Right atrium auricular region (tissue), 2 donors: ENCODE measurements at regions not wholly inside any gene's neighbourhood (a gene's known extent, or its start where the extent isn't known, plus 50 kb on each side); places are given as distances from the start of the nearest gene placed in this dataset.

Experiments used
- DNase-seq: peaks from one replicate; pipeline ENCODE4 v3.0.0-alpha.2; 2019; ENCODE audit warnings: low spot score
- H3K27ac ChIP-seq, 2 donors: fragments of 200-600 bp; sonication (generic); 1 replicate in 1 of 2; 2 replicates in 1 of 2; pipeline ENCODE4 v1.5.1; 2016 to 2019
- H3K27me3 ChIP-seq, 2 donors: fragments of 200-600 bp; sonication (generic); one replicate each; pipeline versions ENCODE4 v1.5.1 to v1.6.0; 2017 to 2019
- H3K36me3 ChIP-seq: fragments of 200-600 bp; sonication (generic); one replicate; pipeline ENCODE4 v1.5.1; 2016
- H3K4me1 ChIP-seq, 2 donors: fragments of 200-600 bp; sonication (generic); one replicate each; pipeline versions ENCODE4 v1.5.1 to v1.6.0; 2017 to 2019
- H3K4me3 ChIP-seq, 2 donors: fragments of 200-600 bp; sonication (generic); 1 replicate in 1 of 2; 2 replicates in 1 of 2; pipeline ENCODE4 v1.5.1; 2017 to 2019; ENCODE audit warnings: mild to moderate bottlenecking in 1 of 2, moderate library complexity in 1 of 2
- H3K9me3 ChIP-seq, 2 donors: fragments of 200-600 bp; sonication (generic); one replicate each; pipeline ENCODE4 v1.5.1; 2019
- CTCF ChIP-seq, 2 donors: fragments of 200-600 bp; sonication (generic); IDR thresholded peaks; one replicate each; pipeline ENCODE4 v1.5.1; 2019; ENCODE audit warnings: antibody characterized with exemption in 2 of 2

- no peak for TF ChIP-seq CTCF (IDR thresholded peaks at IDR 0.05)
- no peaks in the 10 kb centered on the region for H3K9me3 ChIP-seq
- DNase-seq = no peak
- no peak overlapping the region for H3K4me3 ChIP-seq
- no peak overlapping the region for H3K27ac ChIP-seq
- H3K36me3 ChIP-seq = no peaks in the 10 kb centered on the region
- H3K4me1 ChIP-seq = no peaks in the 10 kb centered on the region
- H3K27me3 ChIP-seq = no peaks in the 10 kb centered on the region
These were observed 203.2 kb upstream of the ACVR2A start for GRCh38 chr2:147641651-147642050.

GRCh38 chr2:147639891-147640290 lies 204.9 kb upstream of the ACVR2A start:
- Histone ChIP-seq H3K27ac (no peak overlapping the region), H3K9me3 (no peaks in the 10 kb centered on the region), H3K4me3 (no peak overlapping the region), H3K4me1 (no peaks in the 10 kb centered on the region), H3K27me3 (no peaks in the 10 kb centered on the region), H3K36me3 (no peaks in the 10 kb centered on the region)
- TF ChIP-seq CTCF (IDR thresholded peaks at IDR 0.05) = no peak
- no peak for DNase-seq

- DNase-seq = no peak
- Histone ChIP-seq H3K4me3 (no peak overlapping the region), H3K27me3 (no peaks in the 10 kb centered on the region)
These were observed 205.4 kb upstream of the ACVR2A start for GRCh38 chr2:147639386-147639785.

GRCh38 chr2:147636886-147637285 lies 207.9 kb upstream of the ACVR2A start:
- Histone ChIP-seq H3K27me3 (no peaks in the 10 kb centered on the region), H3K4me1 (no peaks in the 10 kb centered on the region), H3K4me3 (no peak overlapping the region), H3K9me3 (no peaks in the 10 kb centered on the region), H3K27ac (no peak overlapping the region), H3K36me3 (no peaks in the 10 kb centered on the region)
- TF ChIP-seq CTCF (IDR thresholded peaks at IDR 0.05) = no peak
- no peak for DNase-seq

More at GRCh38 chr2:147639386-147639785, 205.4 kb upstream of the ACVR2A start:
- H3K4me1 ChIP-seq = no peaks in the 10 kb centered on the region
- no peak overlapping the region for H3K27ac ChIP-seq
- TF ChIP-seq CTCF (IDR thresholded peaks at IDR 0.05) = no peak
- H3K9me3 ChIP-seq = no peaks in the 10 kb centered on the region
- no peaks in the 10 kb centered on the region for H3K36me3 ChIP-seq

- H3K27ac ChIP-seq = no peak overlapping the region
- H3K36me3 ChIP-seq = no peaks in the 10 kb centered on the region
- no peaks in the 10 kb centered on the region for H3K27me3 ChIP-seq
- no peaks in the 10 kb centered on the region for H3K4me1 ChIP-seq
- no peak for TF ChIP-seq CTCF (IDR thresholded peaks at IDR 0.05)
- no peak for DNase-seq
- H3K9me3 ChIP-seq = no peaks in the 10 kb centered on the region
- no peak overlapping the region for H3K4me3 ChIP-seq
These were observed 208.5 kb upstream of the ACVR2A start for GRCh38 chr2:147636238-147636882.

- Histone ChIP-seq H3K4me3 (no peak overlapping the region), H3K4me1 (no peaks in the 10 kb centered on the region), H3K27me3 (no peaks in the 10 kb centered on the region), H3K9me3 (no peaks in the 10 kb centered on the region), H3K36me3 (no peaks in the 10 kb centered on the region), H3K27ac (no peak overlapping the region)
- DNase-seq = no peak
- no peak for TF ChIP-seq CTCF (IDR thresholded peaks at IDR 0.05)
These were observed 210.0 kb upstream of the ACVR2A start for GRCh38 chr2:147634826-147635225.
